Renal cortex interstitium (tissue), 11 donors: ENCODE measurements at regions not wholly inside any gene's neighbourhood (a gene's known extent, or its start where the extent isn't known, plus 50 kb on each side); places are given as distances from the start of the nearest gene placed in this dataset.

ENCODE experiments used
- DNase-seq, 11 donors: peaks; one replicate each; pipeline ENCODE4 v3.0.0-alpha.2; 2013; ENCODE audit warnings: low read depth in 9 of 11, low spot score in 4 of 11; ENCODE audit errors: extremely low read depth in 1 of 11

GRCh38 chr4:41380511-41381157 is 123.9 kb downstream of the UCHL1 start:
- no peak for DNase-seq

GRCh38 chr4:41381384-41381783 is 124.7 kb downstream of the UCHL1 start:
- DNase-seq = no peak

GRCh38 chr4:41384992-41385391 is 128.3 kb downstream of the UCHL1 start:
- peak in 2 of 11 donors; percentile 26 to 52 for DNase-seq

- DNase-seq = no peak
Observed at GRCh38 chr4:41385481-41385880, 128.8 kb downstream of the UCHL1 start.

GRCh38 chr4:41388080-41388479 is 131.4 kb downstream of the UCHL1 start:
- no peak for DNase-seq

- no peak for DNase-seq
Observed at GRCh38 chr4:41389356-41389755, 132.6 kb downstream of the UCHL1 start.

- no peak for DNase-seq
Observed at GRCh38 chr4:41390661-41391060, 133.9 kb downstream of the UCHL1 start.

- no peak for DNase-seq
Observed at GRCh38 chr4:41391271-41391670, 134.5 kb downstream of the UCHL1 start.

GRCh38 chr4:41394481-41394894 is 137.8 kb downstream of the UCHL1 start:
- no peak for DNase-seq

GRCh38 chr4:41396214-41396613 is 139.5 kb downstream of the UCHL1 start:
- no peak for DNase-seq

GRCh38 chr4:41396869-41397268 is 140.1 kb downstream of the UCHL1 start:
- DNase-seq = no peak

GRCh38 chr4:41399231-41399630 is 138.7 kb upstream of the LIMCH1 start:
- no peak for DNase-seq

- no peak for DNase-seq
Observed at GRCh38 chr4:41400296-41400695, 137.7 kb upstream of the LIMCH1 start.

GRCh38 chr4:41405464-41406112 is 132.4 kb upstream of the LIMCH1 start:
- DNase-seq = no peak

GRCh38 chr4:41406113-41406516 is 131.8 kb upstream of the LIMCH1 start:
- no peak for DNase-seq

- no peak for DNase-seq
Observed at GRCh38 chr4:41408150-41408549, 129.8 kb upstream of the LIMCH1 start.

GRCh38 chr4:41408859-41409593 is 128.9 kb upstream of the LIMCH1 start:
- no peak for DNase-seq

GRCh38 chr4:41409594-41409895 is 128.4 kb upstream of the LIMCH1 start:
- DNase-seq = no peak

GRCh38 chr4:41410049-41410448 is 127.9 kb upstream of the LIMCH1 start:
- DNase-seq = no peak

GRCh38 chr4:41413670-41414411 is 124.1 kb upstream of the LIMCH1 start:
- no peak for DNase-seq
